SK-N-SH (cell line): ENCODE measurements at regions not wholly inside any gene's neighbourhood (a gene's known extent, or its start where the extent isn't known, plus 50 kb on each side); places are given as distances from the start of the nearest gene placed in this dataset.

Experiments
- EP300 ChIP-seq, 2 experiments: IDR thresholded peaks; 2 replicates each; pipeline versions ENCODE4 v1.4.0 to v1.6.1; 2012; ENCODE audit warnings: borderline replicate concordance in 1 of 2, low read depth in 1 of 2, low read length in 1 of 2
- EZH2phosphoT487 ChIP-seq: fragments of 200-600 bp; sonication (generic); IDR thresholded peaks from 2 replicates; pipeline ENCODE4 v1.6.1; 2017; ENCODE audit warnings: low read depth, mixed run types, mild to moderate bottlenecking, antibody characterized with exemption, moderate library complexity, borderline replicate concordance
- FOXJ3 ChIP-seq: sonication (generic); formaldehyde crosslinking; IDR thresholded peaks from 2 replicates; pipeline ENCODE4 v1.5.1; 2020; ENCODE audit warnings: mild to moderate bottlenecking, missing genetic modification reagents
- MXI1 ChIP-seq: IDR thresholded peaks from 2 replicates; pipeline ENCODE4 v1.6.1; 2012; ENCODE audit warnings: mild to moderate bottlenecking, low read depth, low read length, improper control_type of control experiment
- RCOR1 ChIP-seq: fragments of 150-350 bp; IDR thresholded peaks from 2 replicates; pipeline ENCODE4 v1.6.1; 2017; ENCODE audit warnings: antibody characterized with exemption, low read length
- RXRA ChIP-seq: IDR thresholded peaks from 2 replicates; pipeline ENCODE4 v1.4.0; 2012; ENCODE audit warnings: low read depth, mild to moderate bottlenecking, borderline replicate concordance
- TF ChIP-seq, protein P1 (sequence below): fragments of 200-600 bp; sonication (generic); IDR thresholded peaks from 2 replicates; pipeline ENCODE4 v1.6.1; 2017; ENCODE audit warnings: antibody characterized with exemption, mild to moderate bottlenecking, moderate library complexity

DNA sequence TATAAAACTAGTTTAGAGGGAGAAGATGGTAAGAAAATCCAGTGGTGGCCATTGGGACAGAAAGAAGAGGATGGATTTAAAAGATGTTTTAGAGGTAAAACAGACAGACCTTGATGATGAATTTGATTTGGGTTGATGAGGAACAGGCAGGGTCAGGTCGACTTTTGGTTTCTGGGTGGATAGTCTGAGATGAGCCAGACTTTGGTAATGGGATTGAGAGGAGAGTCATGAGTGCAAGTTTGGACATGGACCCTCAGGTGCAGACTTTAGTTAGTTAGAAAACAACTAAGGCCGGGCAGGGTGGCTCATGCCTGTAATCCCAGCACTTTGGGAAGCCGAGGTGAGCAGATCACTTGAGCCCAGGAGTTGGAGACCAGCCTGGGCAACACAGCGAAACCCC lies 257.9 kb downstream of the MAFB start:
- TF ChIP-seq, protein P1, sequence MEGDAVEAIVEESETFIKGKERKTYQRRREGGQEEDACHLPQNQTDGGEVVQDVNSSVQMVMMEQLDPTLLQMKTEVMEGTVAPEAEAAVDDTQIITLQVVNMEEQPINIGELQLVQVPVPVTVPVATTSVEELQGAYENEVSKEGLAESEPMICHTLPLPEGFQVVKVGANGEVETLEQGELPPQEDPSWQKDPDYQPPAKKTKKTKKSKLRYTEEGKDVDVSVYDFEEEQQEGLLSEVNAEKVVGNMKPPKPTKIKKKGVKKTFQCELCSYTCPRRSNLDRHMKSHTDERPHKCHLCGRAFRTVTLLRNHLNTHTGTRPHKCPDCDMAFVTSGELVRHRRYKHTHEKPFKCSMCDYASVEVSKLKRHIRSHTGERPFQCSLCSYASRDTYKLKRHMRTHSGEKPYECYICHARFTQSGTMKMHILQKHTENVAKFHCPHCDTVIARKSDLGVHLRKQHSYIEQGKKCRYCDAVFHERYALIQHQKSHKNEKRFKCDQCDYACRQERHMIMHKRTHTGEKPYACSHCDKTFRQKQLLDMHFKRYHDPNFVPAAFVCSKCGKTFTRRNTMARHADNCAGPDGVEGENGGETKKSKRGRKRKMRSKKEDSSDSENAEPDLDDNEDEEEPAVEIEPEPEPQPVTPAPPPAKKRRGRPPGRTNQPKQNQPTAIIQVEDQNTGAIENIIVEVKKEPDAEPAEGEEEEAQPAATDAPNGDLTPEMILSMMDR = no peak
- TF ChIP-seq FOXJ3 (CRISPR knock-in tag) (no peak), EZH2phosphoT487 (no peak), EP300 (IDR thresholded peaks at IDR 0.05; ENCODE audit: borderline replicate concordance in 1 of 2, low read depth in 1 of 2, low read length in 1 of 2) (no peak), MXI1 (no peak), RXRA (no peak), RCOR1 (no peak)
